GM12878 (cell line): ENCODE measurements at regions not wholly inside any gene's neighbourhood (a gene's known extent, or its start where the extent isn't known, plus 50 kb on each side); places are given as distances from the start of the nearest gene placed in this dataset.

Experiments used
- ATAC-seq: fragments of 200-7000 bp; cut with Tn5 transposase; 3 replicates; pipeline ENCODE4 v1.9.1; 2020; ENCODE audit warnings: mild to moderate bottlenecking, moderate library complexity
- BruUV-seq: library from RNA; stranded (reverse); fragments of 400-500 nt; replicated peaks from 2 replicates; lab custom pipeline; 2021; lab: Mats Ljungman, UMichigan
- CTCF ChIA-PET: fragments of 300-600 bp; sonication (Branson Sonifier 250); formaldehyde crosslinking; extraction: SDS; loops from one replicate; lab custom pipeline; 2021; ENCODE audit warnings: inconsistent platforms; lab: Yijun Ruan, JAX
- POLR2A ChIA-PET: fragments of 350-600 bp; formaldehyde crosslinking; extraction: SDS; loops from one replicate; lab custom pipeline; 2021; ENCODE audit warnings: inconsistent platforms; lab: Charles Lee
- RAD21 ChIA-PET: fragments of 300-600 bp; sonication (Branson Sonifier 250); formaldehyde crosslinking; loops from one replicate; lab custom pipeline; 2023; ENCODE audit warnings: antibody characterized with exemption; ENCODE audit not compliant: unreplicated experiment; lab: Charles Lee
- SMC1A ChIA-PET: fragments of 300-600 bp; sonication (Branson Sonifier 250); formaldehyde crosslinking; loops from one replicate; lab custom pipeline; 2023; ENCODE audit not compliant: unreplicated experiment, uncharacterized antibody; lab: Charles Lee
- DNase-seq: peaks from one replicate; pipeline ENCODE4 v3.0.0-alpha.2; 2011; ENCODE audit warnings: low read depth, low spot score
- FAIRE-seq: peaks from 3 replicates; lab custom pipeline; 2011; peaks lifted over from hg19 to GRCh38; lab: Jason Lieb, UNC
- H2AFZ ChIP-seq: 2 replicates; pipeline ENCODE4 v1.6.0; 2011; ENCODE audit warnings: low read depth, low read length, control low read depth; ENCODE audit not compliant: control insufficient read depth
- H3K27ac ChIP-seq: 2 replicates; pipeline ENCODE4 v1.5.1; 2011; ENCODE audit warnings: control low read depth; ENCODE audit not compliant: control insufficient read depth, insufficient read depth
- H3K27me3 ChIP-seq, 2 experiments: replicated peaks in 1 of 2; 2 replicates each; pipeline versions ENCODE4 v1.6.0 to v1.6.1; 2011; ENCODE audit warnings: low read length in 1 of 2; ENCODE audit not compliant: control insufficient read depth in 2 of 2, insufficient read depth in 2 of 2
- H3K36me3 ChIP-seq, 2 experiments: 2 replicates each; pipeline ENCODE4 v1.5.1; 2011; ENCODE audit warnings: low read length in 1 of 2; ENCODE audit not compliant: control insufficient read depth in 2 of 2, insufficient read depth in 2 of 2
- H3K4me1 ChIP-seq: 2 replicates; pipeline ENCODE4 v1.6.1; 2011; ENCODE audit warnings: mild to moderate bottlenecking, low read length, moderate library complexity, mixed read lengths; ENCODE audit not compliant: control insufficient read depth, insufficient read depth
- H3K4me2 ChIP-seq: 2 replicates; pipeline ENCODE4 v1.6.0; 2011; ENCODE audit warnings: control low read depth; ENCODE audit not compliant: control insufficient read depth, insufficient read depth
- H3K4me3 ChIP-seq: fragments of 200-600 bp; sonication (generic); 2 replicates; pipeline ENCODE4 v1.5.1; 2016
- H3K79me2 ChIP-seq: 2 replicates; pipeline ENCODE4 v1.6.0; 2011; ENCODE audit warnings: low read length; ENCODE audit not compliant: control insufficient read depth, insufficient read depth
- H3K9ac ChIP-seq: 2 replicates; pipeline ENCODE4 v1.8.0; 2011; ENCODE audit warnings: low read length, control low read depth, mixed read lengths; ENCODE audit not compliant: control insufficient read depth, insufficient read depth
- H3K9me3 ChIP-seq: replicated peaks from 3 replicates; pipeline ENCODE4 v1.5.1; 2011; ENCODE audit warnings: mild to moderate bottlenecking, low read length; ENCODE audit not compliant: control insufficient read depth, insufficient read depth
- H4K20me1 ChIP-seq: 2 replicates; pipeline ENCODE4 v1.6.0; 2011; ENCODE audit not compliant: control insufficient read depth, insufficient read depth
- BCL3 ChIP-seq: IDR thresholded peaks from 2 replicates; pipeline ENCODE4 v1.6.1; 2011; ENCODE audit warnings: borderline replicate concordance, low read depth, mild to moderate bottlenecking, moderate library complexity, low read length; ENCODE audit not compliant: insufficient read depth, poor library complexity, severe bottlenecking
- BHLHE40 ChIP-seq, 2 experiments: fragments of 450-650 bp in 1 of 2; IDR thresholded peaks; 2 replicates each; pipeline ENCODE4 v1.6.1; 2011 to 2017; ENCODE audit warnings: low read depth in 2 of 2, borderline replicate concordance in 1 of 2, improper control_type of control experiment in 1 of 2, low read length in 1 of 2, mild to moderate bottlenecking in 1 of 2
- CBX3 ChIP-seq: fragments of 200-600 bp; sonication (generic); IDR thresholded peaks from 2 replicates; pipeline ENCODE4 v1.6.1; 2016; ENCODE audit warnings: low read depth, borderline replicate concordance
- E4F1 ChIP-seq: fragments of 450-650 bp; IDR thresholded peaks from 2 replicates; pipeline ENCODE4 v1.6.1; 2018; ENCODE audit warnings: borderline replicate concordance, mild to moderate bottlenecking; ENCODE audit not compliant: partially characterized antibody
- FOS ChIP-seq: IDR thresholded peaks from 3 replicates; pipeline ENCODE4 v1.6.1; 2011; ENCODE audit warnings: borderline replicate concordance; ENCODE audit not compliant: insufficient read length; ENCODE audit errors: extremely low read depth
- IRF4 ChIP-seq: IDR thresholded peaks from 2 replicates; pipeline ENCODE4 v1.6.1; 2011; ENCODE audit warnings: low read depth, low read length
- IRF5 ChIP-seq: fragments of 450-650 bp; IDR thresholded peaks from 2 replicates; pipeline ENCODE4 v1.6.1; 2017; ENCODE audit warnings: borderline replicate concordance
- MEF2B ChIP-seq: fragments of 450-650 bp; IDR thresholded peaks from 2 replicates; pipeline ENCODE4 v1.6.1; 2018; ENCODE audit warnings: mild to moderate bottlenecking, moderate library complexity; ENCODE audit not compliant: partially characterized antibody, poor library complexity, severe bottlenecking
- MTA3 ChIP-seq: IDR thresholded peaks from 2 replicates; pipeline ENCODE4 v1.6.1; 2012; ENCODE audit warnings: low read length, inconsistent platforms, borderline replicate concordance
- NRF1 ChIP-seq: conservative IDR thresholded peaks from 2 replicates; pipeline ENCODE4 v1.6.1; 2011; ENCODE audit warnings: mild to moderate bottlenecking, low read depth, low read length, improper control_type of control experiment
- STAT1 ChIP-seq: fragments of 450-650 bp; conservative IDR thresholded peaks from 2 replicates; pipeline ENCODE4 v1.6.1; 2014; ENCODE audit warnings: antibody characterized with exemption, mild to moderate bottlenecking
- STAT3 ChIP-seq: IDR thresholded peaks from 2 replicates; pipeline ENCODE4 v1.6.1; 2011; ENCODE audit warnings: low read depth, low read length, improper control_type of control experiment
- SUPT20H ChIP-seq: IDR thresholded peaks from 2 replicates; pipeline ENCODE4 v1.6.1; 2011; ENCODE audit warnings: low read depth, mild to moderate bottlenecking, low read length, moderate library complexity, borderline replicate concordance; ENCODE audit not compliant: control insufficient read depth
- TBL1XR1 ChIP-seq: IDR thresholded peaks from 2 replicates; pipeline ENCODE4 v1.6.1; 2012; ENCODE audit warnings: low read depth, low read length, improper control_type of control experiment
- ZNF384 ChIP-seq: IDR thresholded peaks from 2 replicates; pipeline ENCODE4 v1.6.1; 2012; ENCODE audit warnings: low read depth, mild to moderate bottlenecking, low read length, improper control_type of control experiment, borderline replicate concordance
- WGBS: methylation state at CpG from one replicate; pipeline ENCODE4 v1.1.6; 2016; ENCODE audit warnings: low lambda C conversion rate; ENCODE audit not compliant: insufficient replicate concordance, insufficient coverage; ENCODE audit errors: missing lambda C conversion rate; 5-methylcytosine and 5-hydroxymethylcytosine counted together
- in situ Hi-C: fragments of 300-500 bp; cut with MboI; formaldehyde crosslinking; loops from 9 replicates; pipeline ENCODE4 v1.14.3; 2018; ENCODE audit warnings: mixed read lengths
- intact Hi-C: fragments of 100-400 bp; cut with micrococcal nuclease; formaldehyde crosslinking; loops from one replicate; pipeline ENCODE4 v1.14.2; 2022; ENCODE audit not compliant: unreplicated experiment
- TF ChIP-seq, protein P1 (sequence below): fragments of 450-650 bp; IDR thresholded peaks from 2 replicates; pipeline ENCODE4 v1.6.1; 2017; ENCODE audit warnings: mild to moderate bottlenecking

GRCh38 chr5:17763301-17763700 lies 129.0 kb downstream of the TAF11L14 start (continued):
- no peak for TF ChIP-seq IRF4
- TF ChIP-seq, all 136 proteins: peak for 0

DNA sequence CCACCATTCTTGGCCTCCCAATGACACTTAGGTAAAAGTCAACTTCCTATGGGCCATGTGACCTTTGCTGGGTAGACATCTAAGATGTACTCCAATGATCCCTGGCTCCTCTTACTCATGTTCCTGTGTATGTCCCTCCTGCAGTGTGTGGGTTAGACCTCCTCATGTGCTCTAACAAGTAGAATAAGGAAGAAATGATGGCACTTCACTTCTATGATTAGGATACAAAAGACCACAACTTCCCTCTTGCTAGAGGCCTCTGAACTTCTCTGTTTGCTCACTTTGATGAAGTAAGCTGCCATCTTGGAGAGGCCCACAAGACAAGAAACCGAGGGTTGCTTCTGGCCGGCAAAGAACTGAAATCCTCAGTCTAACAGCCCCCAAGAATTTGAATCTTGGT lies 131.8 kb downstream of the TAF11L14 start:
- SMC1A ChIA-PET = interaction anchor here (1.0 kb wide), 1 partner anchor 123 kb away, joined by 3 read pairs; no protein-coding TSS in a partner anchor
- FAIRE-seq = no peak
- no peak overlapping the region for H3K27ac ChIP-seq
- no peak for ATAC-seq
- no peaks in the 10 kb centered on the region for H4K20me1 ChIP-seq
- H3K9ac ChIP-seq = no peak overlapping the region
- intact Hi-C loops = no loop called here
- TF ChIP-seq ZNF384 (no peak), E4F1 (no peak), TBL1XR1 (no peak), NRF1 (no peak), BCL3 (no peak), IRF5 (no peak), FOS (no peak), MTA3 (no peak), STAT3 (no peak), CBX3 (no peak), BHLHE40 (IDR thresholded peaks at IDR 0.05; ENCODE audit: borderline replicate concordance in 1 of 2, low read depth in 2 of 2, low read length in 1 of 2) (no peak), STAT1 (no peak), MEF2B (no peak), SUPT20H (no peak)
- TF ChIP-seq, protein P1, sequence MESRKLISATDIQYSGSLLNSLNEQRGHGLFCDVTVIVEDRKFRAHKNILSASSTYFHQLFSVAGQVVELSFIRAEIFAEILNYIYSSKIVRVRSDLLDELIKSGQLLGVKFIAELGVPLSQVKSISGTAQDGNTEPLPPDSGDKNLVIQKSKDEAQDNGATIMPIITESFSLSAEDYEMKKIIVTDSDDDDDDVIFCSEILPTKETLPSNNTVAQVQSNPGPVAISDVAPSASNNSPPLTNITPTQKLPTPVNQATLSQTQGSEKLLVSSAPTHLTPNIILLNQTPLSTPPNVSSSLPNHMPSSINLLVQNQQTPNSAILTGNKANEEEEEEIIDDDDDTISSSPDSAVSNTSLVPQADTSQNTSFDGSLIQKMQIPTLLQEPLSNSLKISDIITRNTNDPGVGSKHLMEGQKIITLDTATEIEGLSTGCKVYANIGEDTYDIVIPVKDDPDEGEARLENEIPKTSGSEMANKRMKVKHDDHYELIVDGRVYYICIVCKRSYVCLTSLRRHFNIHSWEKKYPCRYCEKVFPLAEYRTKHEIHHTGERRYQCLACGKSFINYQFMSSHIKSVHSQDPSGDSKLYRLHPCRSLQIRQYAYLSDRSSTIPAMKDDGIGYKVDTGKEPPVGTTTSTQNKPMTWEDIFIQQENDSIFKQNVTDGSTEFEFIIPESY = no peak
- TF ChIP-seq, all 136 proteins: peak for 0
- ChIA-PET CTCF (no interaction called here), RAD21 (no interaction called here), POLR2A (no interaction called here)
- WGBS = 43% methylated on average over 2 of the region's 2 CpGs
- no peaks in the 10 kb centered on the region for H3K36me3 ChIP-seq
- H3K9me3 ChIP-seq = no peaks in the 10 kb centered on the region
- H3K4me2 ChIP-seq = no peak overlapping the region
- no peak overlapping the region for H2AFZ ChIP-seq
- BruUV-seq = no TSS peak
- no peak for DNase-seq
- no peaks in the 10 kb centered on the region for H3K4me1 ChIP-seq
- no peaks in the 10 kb centered on the region for H3K27me3 ChIP-seq
- H3K4me3 ChIP-seq = no peak overlapping the region
- in situ Hi-C loops = no loop called here
- no peaks in the 10 kb centered on the region for H3K79me2 ChIP-seq
